ENCODE measurements at regions not wholly inside any gene's neighbourhood (a gene's known extent, or its start where the extent isn't known, plus 50 kb on each side); places are given as distances from the start of the nearest gene placed in this dataset.

GRCh38 chr14:71687166-71687831 is 244.9 kb upstream of the RGS6 start:
- H3K4me1 ChIP-seq, result peaks cover under 1% of the 10 kb centered on the region
- ATAC-seq (no peak), DNase-seq (no peak)
- no peak overlapping the region for H3K4me3 ChIP-seq
- no peak overlapping the region for H3K27ac ChIP-seq
- H3K36me3 ChIP-seq, result peaks cover 26% of the 10 kb centered on the region
- TF ChIP-seq, protein P1, sequence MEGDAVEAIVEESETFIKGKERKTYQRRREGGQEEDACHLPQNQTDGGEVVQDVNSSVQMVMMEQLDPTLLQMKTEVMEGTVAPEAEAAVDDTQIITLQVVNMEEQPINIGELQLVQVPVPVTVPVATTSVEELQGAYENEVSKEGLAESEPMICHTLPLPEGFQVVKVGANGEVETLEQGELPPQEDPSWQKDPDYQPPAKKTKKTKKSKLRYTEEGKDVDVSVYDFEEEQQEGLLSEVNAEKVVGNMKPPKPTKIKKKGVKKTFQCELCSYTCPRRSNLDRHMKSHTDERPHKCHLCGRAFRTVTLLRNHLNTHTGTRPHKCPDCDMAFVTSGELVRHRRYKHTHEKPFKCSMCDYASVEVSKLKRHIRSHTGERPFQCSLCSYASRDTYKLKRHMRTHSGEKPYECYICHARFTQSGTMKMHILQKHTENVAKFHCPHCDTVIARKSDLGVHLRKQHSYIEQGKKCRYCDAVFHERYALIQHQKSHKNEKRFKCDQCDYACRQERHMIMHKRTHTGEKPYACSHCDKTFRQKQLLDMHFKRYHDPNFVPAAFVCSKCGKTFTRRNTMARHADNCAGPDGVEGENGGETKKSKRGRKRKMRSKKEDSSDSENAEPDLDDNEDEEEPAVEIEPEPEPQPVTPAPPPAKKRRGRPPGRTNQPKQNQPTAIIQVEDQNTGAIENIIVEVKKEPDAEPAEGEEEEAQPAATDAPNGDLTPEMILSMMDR (IDR thresholded peaks at IDR 0.05), result no peak
- no peaks in the 10 kb centered on the region for H3K27me3 ChIP-seq (ENCODE audit: low read depth)
- intact Hi-C loops (cut with DNase I), result no loop called here
- H3K9me3 ChIP-seq, result no peaks in the 10 kb centered on the region

- DNase-seq (no peak), ATAC-seq (no peak)
- no peak overlapping the region for H3K4me3 ChIP-seq
- no peaks in the 10 kb centered on the region for H3K9me3 ChIP-seq
- TF ChIP-seq, protein P1 (IDR thresholded peaks at IDR 0.05), result no peak
- peaks cover 10% of the 10 kb centered on the region for H3K4me1 ChIP-seq
- peaks cover 26% of the 10 kb centered on the region for H3K36me3 ChIP-seq
- no peaks in the 10 kb centered on the region for H3K27me3 ChIP-seq (ENCODE audit: low read depth)
- intact Hi-C loops (cut with DNase I), result no loop called here
- no peak overlapping the region for H3K27ac ChIP-seq
Observed at GRCh38 chr14:71688576-71688975, 243.7 kb upstream of the RGS6 start.

GRCh38 chr14:71690478-71690877 is 241.8 kb upstream of the RGS6 start:
- Histone ChIP-seq H3K36me3 (peaks cover 11% of the 10 kb centered on the region), H3K4me1 (peaks cover 10% of the 10 kb centered on the region), H3K27ac (no peak overlapping the region), H3K27me3 (ENCODE audit: low read depth) (no peaks in the 10 kb centered on the region), H3K4me3 (no peak overlapping the region), H3K9me3 (no peaks in the 10 kb centered on the region)
- ATAC-seq, result no peak
- intact Hi-C loops (cut with DNase I), result no loop called here
- TF ChIP-seq, protein P1 (IDR thresholded peaks at IDR 0.05), result no peak
- no peak for DNase-seq

DNA sequence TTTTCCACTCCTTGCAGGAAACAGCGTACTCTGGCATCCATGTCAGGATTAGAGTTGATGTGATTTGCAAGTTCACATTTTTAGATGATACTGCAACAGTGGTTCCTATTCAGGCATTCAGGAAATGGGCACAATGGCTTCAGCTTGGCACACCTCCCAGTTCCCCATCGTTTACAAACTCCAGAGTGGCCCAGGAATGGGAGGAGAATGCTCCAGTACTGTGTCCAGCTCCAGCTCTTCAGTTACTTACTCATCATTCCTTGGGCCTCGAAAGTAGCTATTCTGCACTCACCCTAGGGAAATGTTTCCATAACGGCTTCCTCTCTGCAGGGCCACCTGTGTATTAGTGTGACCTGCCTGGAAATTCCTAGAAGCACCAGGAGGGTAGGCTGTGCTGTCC is 239.7 kb upstream of the RGS6 start:
- H3K4me1 ChIP-seq, result peaks cover 10% of the 10 kb centered on the region
- DNase-seq (no peak), ATAC-seq (peak; percentile 35 to 62)
- H3K36me3 ChIP-seq, result peaks cover 2% of the 10 kb centered on the region
- TF ChIP-seq, protein P1 (IDR thresholded peaks at IDR 0.05), result no peak
- no peaks in the 10 kb centered on the region for H3K9me3 ChIP-seq
- intact Hi-C loops (cut with DNase I), result no loop called here
- no peak overlapping the region for H3K4me3 ChIP-seq
- H3K27ac ChIP-seq, result no peak overlapping the region
- H3K27me3 ChIP-seq (ENCODE audit: low read depth), result no peaks in the 10 kb centered on the region

DNA sequence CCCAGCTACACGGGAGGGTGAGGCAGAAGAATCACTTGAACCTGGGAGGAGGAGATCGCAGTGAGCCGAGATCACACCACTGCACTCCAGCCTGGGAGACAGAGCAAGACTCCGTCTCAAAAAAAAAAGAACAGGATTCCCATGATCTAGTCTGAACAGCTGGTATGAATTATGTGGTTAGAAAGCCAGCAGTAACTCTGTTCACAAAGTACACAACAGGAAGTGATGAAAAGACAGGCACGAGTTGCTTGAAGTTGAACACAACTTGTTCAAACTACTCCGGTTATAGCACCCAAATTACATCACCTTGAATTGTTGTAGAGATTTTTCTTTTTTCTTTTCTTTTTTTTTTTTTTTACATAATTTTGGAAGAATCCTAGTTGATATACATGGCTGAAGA is 238.8 kb upstream of the RGS6 start:
- TF ChIP-seq, protein P1 (IDR thresholded peaks at IDR 0.05), result no peak
- Histone ChIP-seq H3K36me3 (no peaks in the 10 kb centered on the region), H3K27me3 (ENCODE audit: low read depth) (no peaks in the 10 kb centered on the region), H3K9me3 (no peaks in the 10 kb centered on the region), H3K4me1 (peaks cover 10% of the 10 kb centered on the region), H3K4me3 (no peak overlapping the region), H3K27ac (no peak overlapping the region)
- DNase-seq (no peak), ATAC-seq (no peak)
- intact Hi-C loops (cut with DNase I), result no loop called here
